Inferior parietal cortex (tissue), 1 donor: ENCODE measurements at regions not wholly inside any gene's neighbourhood (a gene's known extent, or its start where the extent isn't known, plus 50 kb on each side); places are given as distances from the start of the nearest gene placed in this dataset.
"Not testable (repeated sequence)": the region's sequence is repeated elsewhere in the genome, so short reads cannot be mapped to it uniquely, and the experiment has no call there.

Experiments
- DNase-seq: peaks from one replicate; pipeline ENCODE4 v3.0.0-alpha.2; 2016; ENCODE audit errors: extremely low spot score

- no peak for DNase-seq
These were observed 563.5 kb downstream of the EDEM1 start for GRCh38 chr3:5750874-5751640.

GRCh38 chr3:5754602-5755001, 567.1 kb downstream of the EDEM1 start:
- no peak for DNase-seq

- peak; percentile 44 for DNase-seq
These were observed 568.9 kb downstream of the EDEM1 start for GRCh38 chr3:5756443-5756842.

GRCh38 chr3:5757213-5757804, 569.8 kb downstream of the EDEM1 start:
- no peak for DNase-seq

GRCh38 chr3:5758699-5759098, 571.2 kb downstream of the EDEM1 start:
- DNase-seq = peak; percentile 51

- no peak for DNase-seq
These were observed 575.0 kb downstream of the EDEM1 start for GRCh38 chr3:5762506-5762905.

- DNase-seq = no peak
These were observed 579.3 kb downstream of the EDEM1 start for GRCh38 chr3:5766848-5767247.

- DNase-seq = no peak
These were observed 579.8 kb downstream of the EDEM1 start for GRCh38 chr3:5767304-5767703.

- no peak for DNase-seq
These were observed 580.9 kb downstream of the EDEM1 start for GRCh38 chr3:5768281-5768945.

GRCh38 chr3:5769825-5770224, 582.3 kb downstream of the EDEM1 start:
- DNase-seq = no peak

GRCh38 chr3:5774337-5774736, 586.8 kb downstream of the EDEM1 start:
- no peak for DNase-seq

- not testable (repeated sequence) for DNase-seq
These were observed 587.6 kb downstream of the EDEM1 start for GRCh38 chr3:5775100-5775499.

GRCh38 chr3:5784690-5785089, 597.2 kb downstream of the EDEM1 start:
- DNase-seq = no peak

- peak; percentile 73 for DNase-seq
These were observed 600.5 kb downstream of the EDEM1 start for GRCh38 chr3:5787861-5788488.

GRCh38 chr3:5788496-5788895, 601.0 kb downstream of the EDEM1 start:
- no peak for DNase-seq

- DNase-seq = no peak
These were observed 604.1 kb downstream of the EDEM1 start for GRCh38 chr3:5791558-5791957.

- no peak for DNase-seq
These were observed 609.0 kb downstream of the EDEM1 start for GRCh38 chr3:5796541-5796940.

- no peak for DNase-seq
These were observed 611.3 kb downstream of the EDEM1 start for GRCh38 chr3:5798809-5799208.

- no peak for DNase-seq
These were observed 611.9 kb downstream of the EDEM1 start for GRCh38 chr3:5799398-5799797.

- no peak for DNase-seq
These were observed 613.5 kb downstream of the EDEM1 start for GRCh38 chr3:5800965-5801364.

- DNase-seq = peak; percentile 15
These were observed 618.7 kb downstream of the EDEM1 start for GRCh38 chr3:5806192-5806591.

- no peak for DNase-seq
These were observed 622.2 kb downstream of the EDEM1 start for GRCh38 chr3:5809586-5810246.
